A549 (cell line): ENCODE measurements at regions not wholly inside any gene's neighbourhood (a gene's known extent, or its start where the extent isn't known, plus 50 kb on each side); places are given as distances from the start of the nearest gene placed in this dataset.

Experiments used
- ATAC-seq, 2 experiments: fragments of 200-7000 bp in 1 of 2; fragments of >200 bp in 1 of 2; cut with Nextera tagmentation in 1 of 2; cut with Tn5 transposase in 1 of 2; 3 replicates each; pipeline versions ENCODE4 v1.8.0 to v1.9.1; 2018 to 2020; ENCODE audit warnings: mild to moderate bottlenecking in 1 of 2, moderate library complexity in 1 of 2
- CTCF ChIA-PET: fragments of 300-600 bp; sonication (Branson Sonifier 250); formaldehyde crosslinking; extraction: SDS; loops from one replicate; lab custom pipeline; 2021; ENCODE audit warnings: antibody characterized with exemption, inconsistent platforms; lab: Yijun Ruan, JAX
- POLR2A ChIA-PET: fragments of 350-600 bp; formaldehyde crosslinking; extraction: SDS; loops from one replicate; lab custom pipeline; 2021; ENCODE audit warnings: antibody characterized with exemption, inconsistent platforms; lab: Yijun Ruan, JAX
- DNase-seq, 2 experiments: peaks; one replicate each; pipeline versions ENCODE4 v3.0.0 to v3.0.0-alpha.2; 2011 to 2016; ENCODE audit warnings: low read depth in 1 of 2, low spot score in 1 of 2
- FAIRE-seq: peaks from 2 replicates; lab custom pipeline; 2011; peaks lifted over from hg19 to GRCh38; lab: Jason Lieb, UNC
- H3K27ac ChIP-seq, 2 experiments: fragments of >200 bp; sonication (Bioruptor Twin); formaldehyde crosslinking; 3 replicates each; pipeline ENCODE4 v1.5.1; 2016 to 2017
- H3K4me1 ChIP-seq: fragments of >200 bp; sonication (Bioruptor Twin); formaldehyde crosslinking; 3 replicates; pipeline ENCODE4 v1.6.1; 2016
- H3K4me2 ChIP-seq: fragments of >200 bp; sonication (Bioruptor Twin); formaldehyde crosslinking; 3 replicates; pipeline ENCODE4 v1.6.1; 2016
- H3K4me3 ChIP-seq: fragments of >200 bp; sonication (Bioruptor Twin); formaldehyde crosslinking; 3 replicates; pipeline ENCODE4 v1.5.1; 2016
- H3K9me3 ChIP-seq: fragments of >200 bp; sonication (Bioruptor Twin); formaldehyde crosslinking; 3 replicates; pipeline ENCODE4 v1.6.1; 2016
- ATOH8 ChIP-seq: fragments of 250-450 bp; sonication (Bioruptor Pico); IDR thresholded peaks from 2 replicates; pipeline ENCODE4 v1.5.0; 2020; ENCODE audit warnings: low read depth, mild to moderate bottlenecking, moderate library complexity
- CEBPB ChIP-seq, 2 experiments: fragments of >200 bp in 1 of 2; sonication (Bioruptor Twin) in 1 of 2; formaldehyde crosslinking in 1 of 2; IDR thresholded peaks; 2 replicates each; pipeline ENCODE4 v1.6.1; 2012 to 2016
- CHD4 ChIP-seq: fragments of 200-600 bp; sonication (generic); IDR thresholded peaks from 2 replicates; pipeline ENCODE4 v1.6.1; 2016; ENCODE audit warnings: antibody characterized with exemption, mild to moderate bottlenecking, borderline replicate concordance
- CTCF ChIP-seq: fragments of >200 bp; sonication (Bioruptor Twin); formaldehyde crosslinking; IDR thresholded peaks from 3 replicates; pipeline ENCODE4 v1.5.1; 2016
- EHF ChIP-seq: fragments of 250-450 bp; sonication (Bioruptor Pico); IDR thresholded peaks from 2 replicates; pipeline ENCODE4 v1.5.0; 2020; ENCODE audit warnings: mild to moderate bottlenecking
- FOSL2 ChIP-seq, 2 experiments: fragments of 450-650 bp in 1 of 2; fragments of >200 bp in 1 of 2; sonication (Bioruptor Twin) in 1 of 2; formaldehyde crosslinking; IDR thresholded peaks; 2 replicates each; pipeline versions ENCODE4 v1.5.0 to v1.6.1; 2016 to 2020; ENCODE audit warnings: mild to moderate bottlenecking in 1 of 2, moderate library complexity in 1 of 2
- GATA3 ChIP-seq: IDR thresholded peaks from 2 replicates; pipeline ENCODE4 v1.6.1; 2012; ENCODE audit warnings: borderline replicate concordance
- HMGXB4 ChIP-seq: fragments of 250-450 bp; sonication (Bioruptor Pico); IDR thresholded peaks from 2 replicates; pipeline ENCODE4 v1.5.0; 2021; ENCODE audit warnings: mild to moderate bottlenecking, moderate library complexity, borderline replicate concordance
- JUNB ChIP-seq: fragments of >200 bp; sonication (Bioruptor Twin); formaldehyde crosslinking; IDR thresholded peaks from 2 replicates; pipeline ENCODE4 v1.6.1; 2016
- MAFK ChIP-seq: fragments of 450-650 bp; IDR thresholded peaks from 2 replicates; pipeline ENCODE4 v1.6.1; 2014; ENCODE audit not compliant: partially characterized antibody
- NPAS2 ChIP-seq: fragments of 250-450 bp; sonication (Bioruptor Pico); IDR thresholded peaks from 2 replicates; pipeline ENCODE4 v1.8.0; 2022; ENCODE audit warnings: mild to moderate bottlenecking, moderate library complexity, borderline replicate concordance
- RCOR1 ChIP-seq: fragments of 150-350 bp; IDR thresholded peaks from 2 replicates; pipeline ENCODE4 v1.6.1; 2014; ENCODE audit warnings: antibody characterized with exemption, low read length, low read depth
- REST ChIP-seq: fragments of 200-600 bp; sonication (generic); IDR thresholded peaks from 2 replicates; pipeline ENCODE4 v1.6.1; 2016; ENCODE audit warnings: antibody characterized with exemption, mild to moderate bottlenecking, moderate library complexity
- RNF2 ChIP-seq: fragments of 200-600 bp; sonication (generic); IDR thresholded peaks from 2 replicates; pipeline ENCODE4 v1.6.1; 2016; ENCODE audit warnings: low read depth, mild to moderate bottlenecking, antibody characterized with exemption, moderate library complexity, borderline replicate concordance
- WGBS: methylation state at CpG from one replicate; pipeline ENCODE4 v1.1.6; 2017; ENCODE audit errors: missing lambda C conversion rate; 5-methylcytosine and 5-hydroxymethylcytosine counted together
- TF ChIP-seq, protein P1 (sequence below): fragments of 150-350 bp; IDR thresholded peaks from 2 replicates; pipeline ENCODE4 v1.6.1; 2014; ENCODE audit warnings: low read depth, mild to moderate bottlenecking, low read length

- ChIA-PET POLR2A (no interaction called here), CTCF (interaction anchor here (0.6 to 1.1 kb wide), 2 partner anchors 18 to 31 kb away, joined by 3 to 4 read pairs; no protein-coding TSS in a partner anchor)
- TF ChIP-seq, protein P1, sequence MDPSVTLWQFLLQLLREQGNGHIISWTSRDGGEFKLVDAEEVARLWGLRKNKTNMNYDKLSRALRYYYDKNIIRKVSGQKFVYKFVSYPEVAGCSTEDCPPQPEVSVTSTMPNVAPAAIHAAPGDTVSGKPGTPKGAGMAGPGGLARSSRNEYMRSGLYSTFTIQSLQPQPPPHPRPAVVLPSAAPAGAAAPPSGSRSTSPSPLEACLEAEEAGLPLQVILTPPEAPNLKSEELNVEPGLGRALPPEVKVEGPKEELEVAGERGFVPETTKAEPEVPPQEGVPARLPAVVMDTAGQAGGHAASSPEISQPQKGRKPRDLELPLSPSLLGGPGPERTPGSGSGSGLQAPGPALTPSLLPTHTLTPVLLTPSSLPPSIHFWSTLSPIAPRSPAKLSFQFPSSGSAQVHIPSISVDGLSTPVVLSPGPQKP = no peak
- TF ChIP-seq MAFK (peak; percentile 16), ATOH8 (CRISPR knock-in tag) (no peak), CEBPB (IDR thresholded peaks at IDR 0.05) (0 out of 4 replicates have a peak, but pooled peaks of 1 of the 2 experiments have one; percentile 22), GATA3 (no peak), RCOR1 (no peak), CHD4 (no peak), FOSL2 (IDR thresholded peaks at IDR 0.05) (no peak), FOSL2 (CRISPR knock-in tag; IDR thresholded peaks at IDR 0.05) (peak; percentile 42; the same call in 1 of the 2 replicates), NPAS2 (CRISPR knock-in tag) (no peak)
- peak; percentile 74 to 80; a peak in 4 of 6 replicates for ATAC-seq
- WGBS = 65% methylated on average over 11 of the region's 11 CpGs
- H3K4me2 ChIP-seq = peak overlapping the region; percentile 52
- no peak overlapping the region for H3K4me3 ChIP-seq
- peak overlapping the region; percentile 39 to 77; a peak in 5 of 6 replicates for H3K27ac ChIP-seq
- peak; percentile 45 to 49 for DNase-seq
- H3K4me1 ChIP-seq = peaks cover 65% of the 10 kb centered on the region
- FAIRE-seq = no peak
- H3K9me3 ChIP-seq = no peaks in the 10 kb centered on the region
Measured at GRCh38 chr6:144346719-144347447, 61.7 kb downstream of the UTRN start.

GRCh38 chr6:144347448-144347759, 62.3 kb downstream of the UTRN start:
- no peak for TF ChIP-seq RNF2
- TF ChIP-seq CTCF = no peak
- no peaks in the 10 kb centered on the region for H3K9me3 ChIP-seq
- POLR2A ChIA-PET = no interaction called here
- ATAC-seq = 0 out of 6 replicates have a peak, but pooled peaks of 1 of the 2 experiments have one; percentile 15
- DNase-seq = no peak
- CTCF ChIA-PET = interaction anchor here (1.1 kb wide), 1 partner anchor 30 kb away, joined by 4 read pairs; no protein-coding TSS in a partner anchor
- H3K4me3 ChIP-seq = no peak overlapping the region
- peak overlapping the region; percentile 52 for H3K4me2 ChIP-seq
- no peak for FAIRE-seq
- peaks cover 60% of the 10 kb centered on the region for H3K4me1 ChIP-seq
- peak overlapping the region; percentile 39 to 77; a peak in 5 of 6 replicates for H3K27ac ChIP-seq

DNA sequence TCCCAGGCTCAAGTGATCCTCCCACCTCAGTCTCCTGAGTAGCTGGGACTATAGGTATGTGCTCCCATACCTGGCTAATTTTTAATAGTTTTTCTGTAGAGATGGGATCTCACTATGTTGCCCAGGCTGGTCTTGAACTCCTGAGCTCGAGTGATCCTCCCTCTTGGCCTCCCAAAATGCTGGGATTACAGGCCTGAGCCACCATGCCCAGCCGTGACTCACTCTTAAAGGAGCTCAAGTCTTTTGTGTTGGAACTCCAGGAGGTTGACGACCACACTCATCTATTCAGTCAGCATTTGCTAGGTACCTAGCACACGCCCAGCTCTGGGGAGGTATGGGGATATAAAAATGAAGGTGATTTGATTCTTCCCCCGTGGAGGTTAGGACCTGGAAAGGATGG, 62.8 kb downstream of the UTRN start:
- TF ChIP-seq JUNB (no peak), EHF (CRISPR knock-in tag) (no peak), REST (no peak), HMGXB4 (CRISPR knock-in tag) (no peak)
- CTCF ChIA-PET = interaction anchor here (1.1 kb wide), 1 partner anchor 30 kb away, joined by 4 read pairs; no protein-coding TSS in a partner anchor
- POLR2A ChIA-PET = no interaction called here
- H3K27ac ChIP-seq = peak overlapping the region in 1 of 2 experiments; percentile 77; a peak in 3 of 6 replicates
- H3K4me2 ChIP-seq = no peak overlapping the region
- H3K9me3 ChIP-seq = no peaks in the 10 kb centered on the region
- no peak for DNase-seq
- no peak for FAIRE-seq
- WGBS = 78% methylated on average over 5 of the region's 5 CpGs
- no peak overlapping the region for H3K4me3 ChIP-seq
- ATAC-seq = no peak
- peaks cover 54% of the 10 kb centered on the region for H3K4me1 ChIP-seq
